Mammary epithelial cell (primary cell): ENCODE measurements at regions not wholly inside any gene's neighbourhood (a gene's known extent, or its start where the extent isn't known, plus 50 kb on each side); places are given as distances from the start of the nearest gene placed in this dataset.

Experiments
- EZH2 ChIP-seq: IDR thresholded peaks from 2 replicates; pipeline ENCODE4 v1.6.1; 2012; ENCODE audit warnings: low read length, inconsistent platforms, borderline replicate concordance
- TF ChIP-seq, protein P1 (sequence below), 2 donors: IDR thresholded peaks in 1 of 2; conservative IDR thresholded peaks in 1 of 2; 2 replicates each; pipeline ENCODE4 v1.5.1; 2011 to 2012; ENCODE audit warnings: inconsistent platforms in 2 of 2, low read length in 2 of 2, mild to moderate bottlenecking in 2 of 2, control low read depth in 1 of 2, low read depth in 1 of 2; ENCODE audit not compliant: insufficient read depth in 1 of 2; ENCODE audit errors: extremely low read depth in 1 of 2

GRCh38 chrX:10677490-10677889, 57.1 kb upstream of the MID1 start:
- TF ChIP-seq, protein P1, sequence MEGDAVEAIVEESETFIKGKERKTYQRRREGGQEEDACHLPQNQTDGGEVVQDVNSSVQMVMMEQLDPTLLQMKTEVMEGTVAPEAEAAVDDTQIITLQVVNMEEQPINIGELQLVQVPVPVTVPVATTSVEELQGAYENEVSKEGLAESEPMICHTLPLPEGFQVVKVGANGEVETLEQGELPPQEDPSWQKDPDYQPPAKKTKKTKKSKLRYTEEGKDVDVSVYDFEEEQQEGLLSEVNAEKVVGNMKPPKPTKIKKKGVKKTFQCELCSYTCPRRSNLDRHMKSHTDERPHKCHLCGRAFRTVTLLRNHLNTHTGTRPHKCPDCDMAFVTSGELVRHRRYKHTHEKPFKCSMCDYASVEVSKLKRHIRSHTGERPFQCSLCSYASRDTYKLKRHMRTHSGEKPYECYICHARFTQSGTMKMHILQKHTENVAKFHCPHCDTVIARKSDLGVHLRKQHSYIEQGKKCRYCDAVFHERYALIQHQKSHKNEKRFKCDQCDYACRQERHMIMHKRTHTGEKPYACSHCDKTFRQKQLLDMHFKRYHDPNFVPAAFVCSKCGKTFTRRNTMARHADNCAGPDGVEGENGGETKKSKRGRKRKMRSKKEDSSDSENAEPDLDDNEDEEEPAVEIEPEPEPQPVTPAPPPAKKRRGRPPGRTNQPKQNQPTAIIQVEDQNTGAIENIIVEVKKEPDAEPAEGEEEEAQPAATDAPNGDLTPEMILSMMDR (conservative IDR thresholded peaks at IDR 0.05 in 1 of 2, IDR thresholded peaks at IDR 0.05 in 1 of 2; ENCODE audit: extremely low read depth in 1 of 2, insufficient read depth in 1 of 2, low read depth in 1 of 2, low read length in 2 of 2), result no peak
- TF ChIP-seq EZH2, result no peak
